ENCODE measurements at regions not wholly inside any gene's neighbourhood (a gene's known extent, or its start where the extent isn't known, plus 50 kb on each side); places are given as distances from the start of the nearest gene placed in this dataset.

GRCh38 chr6:165823609-165824326 is 160.7 kb upstream of the PDE10A start:
- no peak for DNase-seq (ENCODE audit: low read depth in 2 of 2)

GRCh38 chr6:165822501-165822900 is 159.5 kb upstream of the PDE10A start:
- DNase-seq (ENCODE audit: low read depth in 2 of 2): no peak

GRCh38 chr6:165821754-165822153 is 158.7 kb upstream of the PDE10A start:
- DNase-seq (ENCODE audit: low read depth in 2 of 2): no peak

GRCh38 chr6:165820934-165821333 is 157.9 kb upstream of the PDE10A start:
- DNase-seq (ENCODE audit: low read depth in 2 of 2): no peak

GRCh38 chr6:165820407-165820806 is 157.4 kb upstream of the PDE10A start:
- no peak for DNase-seq (ENCODE audit: low read depth in 2 of 2)

- no peak for DNase-seq (ENCODE audit: low read depth in 2 of 2)
These were observed 156.4 kb upstream of the PDE10A start for GRCh38 chr6:165819394-165819793.

- no peak for DNase-seq (ENCODE audit: low read depth in 2 of 2)
These were observed 155.2 kb upstream of the PDE10A start for GRCh38 chr6:165818200-165818599.

- DNase-seq (ENCODE audit: low read depth in 2 of 2): no peak
These were observed 154.7 kb upstream of the PDE10A start for GRCh38 chr6:165817771-165818170.

- DNase-seq (ENCODE audit: low read depth in 2 of 2): no peak
These were observed 154.1 kb upstream of the PDE10A start for GRCh38 chr6:165817148-165817547.

- no peak for DNase-seq (ENCODE audit: low read depth in 2 of 2)
These were observed 151.6 kb upstream of the PDE10A start for GRCh38 chr6:165814679-165815078.

GRCh38 chr6:165811512-165811911 is 148.5 kb upstream of the PDE10A start:
- DNase-seq (ENCODE audit: low read depth in 2 of 2): no peak

- no peak for DNase-seq (ENCODE audit: low read depth in 2 of 2)
These were observed 145.0 kb upstream of the PDE10A start for GRCh38 chr6:165808021-165808420.

GRCh38 chr6:165807249-165807960 is 144.4 kb upstream of the PDE10A start:
- no peak for DNase-seq (ENCODE audit: low read depth in 2 of 2)

- DNase-seq (ENCODE audit: low read depth in 2 of 2): no peak
These were observed 143.2 kb upstream of the PDE10A start for GRCh38 chr6:165806126-165806810.

- DNase-seq (ENCODE audit: low read depth in 2 of 2): no peak
These were observed 142.6 kb upstream of the PDE10A start for GRCh38 chr6:165805636-165806035.

- DNase-seq (ENCODE audit: low read depth in 2 of 2): no peak
These were observed 142.1 kb upstream of the PDE10A start for GRCh38 chr6:165805067-165805555.

- no peak for DNase-seq (ENCODE audit: low read depth in 2 of 2)
These were observed 141.5 kb upstream of the PDE10A start for GRCh38 chr6:165804331-165805066.

GRCh38 chr6:165800337-165800736 is 137.3 kb upstream of the PDE10A start:
- DNase-seq (ENCODE audit: low read depth in 2 of 2): no peak

- no peak for DNase-seq (ENCODE audit: low read depth in 2 of 2)
These were observed 136.5 kb upstream of the PDE10A start for GRCh38 chr6:165799391-165800153.

GRCh38 chr6:165798991-165799390 is 135.9 kb upstream of the PDE10A start:
- DNase-seq (ENCODE audit: low read depth in 2 of 2): no peak

- DNase-seq (ENCODE audit: low read depth in 2 of 2): no peak
These were observed 131.1 kb upstream of the PDE10A start for GRCh38 chr6:165794179-165794601.
